Activated T-cell treated with anti-CD3 and anti-CD28 coated beads for 48 hours (primary cell): ENCODE measurements at regions not wholly inside any gene's neighbourhood (a gene's known extent, or its start where the extent isn't known, plus 50 kb on each side); places are given as distances from the start of the nearest gene placed in this dataset.
A peak's percentile ranks its signal among the peaks of the same experiment; 100 is the strongest.
"Not testable (repeated sequence)": the region's sequence is repeated elsewhere in the genome, so short reads cannot be mapped to it uniquely, and the experiment has no call there.

Source experiments
- DNase-seq: peaks from one replicate; pipeline ENCODE4 v3.0.0-alpha.2; 2020; ENCODE audit warnings: low read depth

- no peak for DNase-seq
These were observed 471.5 kb upstream of the C16orf82 start for GRCh38 chr16:26595199-26595598.

- not testable (repeated sequence) for DNase-seq
These were observed 470.7 kb upstream of the C16orf82 start for GRCh38 chr16:26596033-26596432.

GRCh38 chr16:26598061-26598460 is 468.7 kb upstream of the C16orf82 start:
- peak; percentile 57 for DNase-seq

DNA sequence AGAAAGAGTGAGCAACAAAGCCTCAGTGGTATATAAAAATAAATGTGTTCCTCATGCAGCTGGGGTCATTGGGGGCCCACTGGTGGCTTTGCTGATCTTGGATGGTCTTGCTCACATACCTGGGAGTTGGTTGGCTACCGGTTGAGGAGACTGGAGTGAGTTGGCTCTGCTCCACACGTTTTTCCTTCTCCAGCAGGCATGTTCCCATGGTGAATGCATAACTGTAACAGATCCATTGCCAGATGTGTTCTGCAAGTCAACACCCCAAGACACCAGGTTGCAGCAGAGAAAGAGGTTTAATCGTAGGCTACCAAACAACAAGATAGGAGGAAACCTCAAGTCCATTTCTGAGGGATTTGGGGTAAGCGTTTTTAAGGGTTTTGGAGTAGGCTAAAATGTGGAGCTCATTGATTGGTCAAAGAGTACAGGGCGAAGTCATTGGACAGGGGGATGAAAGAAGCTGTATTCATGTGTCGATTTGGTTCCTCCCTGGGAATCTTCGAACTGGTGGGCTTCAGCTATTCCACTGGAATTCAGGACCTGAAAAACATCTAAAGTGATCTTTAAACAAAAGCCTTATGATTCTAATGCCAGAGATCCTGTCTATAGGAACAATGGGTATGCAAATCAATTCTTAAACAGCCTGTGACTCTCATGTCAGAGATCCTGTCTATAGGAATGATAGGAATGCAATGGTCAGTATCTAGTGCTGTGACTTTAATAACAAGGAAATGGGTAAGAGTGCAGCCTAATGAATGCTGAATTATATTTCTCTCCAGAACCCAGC is 467.5 kb upstream of the C16orf82 start:
- no peak for DNase-seq

- no peak for DNase-seq
These were observed 467.0 kb upstream of the C16orf82 start for GRCh38 chr16:26599785-26600104.

DNA sequence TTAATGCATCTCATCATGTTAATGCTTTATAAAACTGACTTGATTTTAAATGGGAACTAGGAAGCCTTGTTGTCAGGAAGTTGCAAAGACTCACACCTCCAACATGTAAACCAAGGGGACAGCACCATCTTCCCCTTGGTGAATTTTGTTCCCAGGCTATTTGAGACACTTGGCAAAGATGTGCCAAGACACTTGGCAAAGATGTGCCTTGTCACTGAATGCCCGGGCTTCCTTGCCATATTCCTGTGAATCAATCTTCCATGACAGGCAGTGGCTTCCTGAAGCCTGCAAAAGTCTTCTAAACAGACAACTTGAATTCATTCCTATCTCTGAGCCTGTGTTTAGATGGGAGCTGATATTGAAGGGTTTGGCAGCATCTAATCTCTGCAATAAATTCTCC is 465.4 kb upstream of the C16orf82 start:
- DNase-seq = no peak

DNA sequence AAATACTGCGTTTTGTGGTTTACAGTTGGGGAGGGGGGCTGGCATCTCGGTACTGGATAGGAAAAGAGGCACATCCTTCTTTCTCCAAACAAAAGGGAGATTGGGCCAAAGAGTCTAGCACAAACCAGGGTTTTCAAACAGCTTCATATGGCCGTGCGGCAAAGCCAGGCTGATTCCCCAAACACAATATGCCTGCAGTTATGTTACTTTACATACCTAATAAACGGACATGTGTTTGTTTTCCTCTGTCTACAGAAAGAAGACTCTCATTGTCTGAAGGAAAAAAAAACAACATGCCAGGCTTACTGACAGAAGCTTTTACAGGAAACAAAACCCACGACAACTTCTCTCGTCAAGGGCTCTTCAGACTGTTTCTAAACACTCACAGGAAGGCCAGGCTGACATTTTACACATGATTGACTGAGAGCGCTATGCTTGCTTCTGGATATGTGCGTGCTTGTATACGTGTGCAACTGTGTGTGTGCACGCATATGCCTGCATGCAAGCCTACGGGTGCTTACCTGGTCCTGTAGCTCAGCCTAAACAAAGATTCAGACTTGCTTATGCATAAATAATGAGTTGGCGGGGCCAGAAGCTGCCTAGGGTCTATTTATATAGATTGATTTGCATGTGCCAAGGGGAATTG is 461.0 kb upstream of the C16orf82 start:
- DNase-seq = no peak

DNA sequence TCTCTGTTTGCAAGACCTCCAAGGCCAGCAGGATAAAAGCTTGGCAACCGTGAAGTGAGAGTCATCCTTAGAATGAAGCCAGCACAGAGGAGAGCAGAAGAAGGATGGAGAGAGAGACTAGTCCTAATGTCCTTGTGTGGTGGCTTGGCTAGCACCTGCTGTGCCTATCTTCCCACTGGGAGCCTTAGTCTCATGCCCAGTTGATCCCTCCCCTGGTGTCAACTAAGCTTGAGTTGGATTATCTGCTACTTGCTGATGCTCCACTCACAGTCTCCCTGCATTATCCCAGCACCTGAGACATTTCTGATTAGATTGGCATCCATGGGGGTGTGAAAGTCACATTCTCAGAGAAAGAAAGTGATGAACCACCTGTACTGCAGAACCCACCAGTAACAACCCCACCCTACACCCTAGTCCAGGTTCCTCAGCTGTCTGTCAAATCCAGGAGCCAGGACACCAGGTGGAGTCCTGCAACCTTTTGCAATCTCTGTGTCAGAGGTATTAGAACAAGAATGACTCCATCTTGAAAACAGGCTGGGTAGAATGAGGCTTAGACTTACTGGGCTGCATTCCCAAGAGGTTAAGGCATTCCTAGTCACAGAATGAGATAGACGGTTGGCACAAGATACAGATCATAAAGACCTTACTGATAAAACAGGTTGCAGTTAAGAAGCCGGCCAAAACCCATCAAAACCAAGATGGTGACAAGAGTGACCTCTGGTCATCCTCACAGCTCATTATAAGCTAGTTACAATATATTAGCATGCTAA is 460.2 kb upstream of the C16orf82 start:
- DNase-seq = no peak

DNA sequence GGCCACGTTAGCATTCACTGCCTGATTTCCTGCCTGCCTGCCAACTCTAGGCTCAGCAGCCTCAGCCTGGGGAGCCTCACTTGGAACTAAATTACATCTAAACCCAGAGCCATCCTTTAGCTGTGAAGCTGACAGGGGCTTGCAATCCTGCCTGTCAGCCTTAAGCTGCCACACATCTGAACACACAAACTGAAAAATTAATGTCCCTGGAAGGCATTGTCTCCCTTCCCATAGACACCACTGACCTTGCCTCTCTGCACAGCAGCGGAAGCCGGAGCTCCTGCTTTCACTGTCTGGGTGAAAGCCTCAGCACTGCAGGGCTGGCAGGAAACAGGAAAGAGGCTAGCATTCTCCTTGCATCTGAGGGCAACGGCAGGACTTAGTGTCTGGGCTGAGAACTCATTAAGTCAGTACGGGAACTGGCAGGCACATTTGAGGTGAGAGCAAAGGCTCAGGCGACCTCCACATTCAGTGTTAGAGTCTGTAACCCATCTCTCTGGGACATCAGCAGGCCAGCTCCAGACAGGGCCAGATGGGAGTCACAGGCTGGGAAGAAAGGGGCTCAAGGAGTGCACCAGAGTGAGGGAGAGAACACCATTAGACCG is 452.4 kb upstream of the C16orf82 start:
- no peak for DNase-seq

- no peak for DNase-seq
These were observed 443.3 kb upstream of the C16orf82 start for GRCh38 chr16:26623442-26623841.

- DNase-seq = no peak
These were observed 438.8 kb upstream of the C16orf82 start for GRCh38 chr16:26627958-26628357.

- not testable (repeated sequence) for DNase-seq
These were observed 435.4 kb upstream of the C16orf82 start for GRCh38 chr16:26631365-26631764.

DNA sequence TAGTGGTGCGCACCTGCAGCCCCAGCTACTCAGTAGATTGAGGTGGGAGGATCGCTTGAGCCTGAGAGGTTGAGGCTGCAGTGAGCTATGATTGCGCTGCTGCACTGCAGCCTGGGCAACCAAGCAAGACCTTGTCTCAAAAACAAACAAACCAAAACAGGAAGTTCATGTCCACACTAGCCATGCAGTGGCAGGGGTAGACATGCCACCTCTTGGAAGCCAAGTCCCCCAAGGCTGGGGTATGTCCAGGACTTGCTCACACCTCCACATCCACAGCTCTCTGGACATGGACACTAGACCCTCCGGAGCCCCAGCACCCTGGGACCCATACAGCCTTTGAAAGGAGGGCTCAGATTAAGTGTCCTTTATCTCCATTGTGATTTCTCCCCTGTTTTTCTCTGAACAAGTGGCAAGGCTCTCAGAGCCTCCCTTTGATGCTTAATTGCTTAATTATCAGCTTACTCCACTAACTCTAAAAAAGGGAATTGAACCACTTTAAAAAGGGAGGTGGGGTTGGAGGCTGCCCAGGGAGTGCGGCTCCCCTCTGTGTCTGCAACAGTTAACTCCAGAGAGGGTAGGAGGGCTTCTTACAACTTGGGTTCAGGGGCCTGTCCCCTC is 424.6 kb upstream of the C16orf82 start:
- DNase-seq = no peak

- DNase-seq = no peak
These were observed 423.2 kb upstream of the C16orf82 start for GRCh38 chr16:26643519-26643918.

GRCh38 chr16:26644912-26645543 is 421.7 kb upstream of the C16orf82 start:
- DNase-seq = no peak

GRCh38 chr16:26645614-26646013 is 421.1 kb upstream of the C16orf82 start:
- peak; percentile 58 for DNase-seq

DNA sequence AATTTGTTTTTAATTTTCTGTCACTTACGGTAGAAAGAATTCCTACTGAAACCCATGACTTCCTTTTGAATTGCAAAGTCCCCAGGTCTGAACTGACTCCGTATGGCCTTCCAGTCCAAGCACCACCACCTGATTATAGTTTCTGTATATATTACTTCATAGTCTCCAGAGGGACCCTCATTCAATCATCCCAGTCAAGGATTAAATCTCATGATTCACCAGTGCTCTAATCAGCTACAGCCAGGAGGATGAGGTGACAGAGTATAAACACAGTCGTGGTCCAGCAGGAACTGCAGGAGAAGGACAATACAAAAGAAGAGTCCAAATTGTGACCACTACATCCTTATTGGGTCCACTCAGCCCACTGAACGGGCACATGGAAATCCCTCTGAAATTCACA is 418.9 kb upstream of the C16orf82 start:
- no peak for DNase-seq

DNA sequence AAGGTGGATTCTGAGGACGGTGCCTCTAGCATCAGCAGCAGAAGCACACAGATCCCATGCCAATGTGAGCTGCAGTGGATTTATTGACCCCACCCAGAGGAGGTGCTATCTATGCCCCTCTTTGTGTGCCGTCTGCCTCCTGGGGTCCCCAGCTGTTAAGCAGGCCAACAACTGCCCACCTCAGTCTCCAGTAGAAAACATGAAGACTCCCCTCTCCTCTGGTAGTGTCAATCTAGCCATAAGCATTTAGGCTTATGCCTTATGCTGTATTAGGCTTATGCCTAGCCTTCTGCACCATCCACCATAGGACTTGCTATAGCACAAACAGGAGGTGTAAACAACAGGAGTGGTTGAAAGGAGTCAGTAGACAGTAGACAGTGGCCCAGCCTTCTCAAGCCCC is 417.9 kb upstream of the C16orf82 start:
- DNase-seq = no peak

GRCh38 chr16:26649381-26650045 is 417.2 kb upstream of the C16orf82 start:
- no peak for DNase-seq

GRCh38 chr16:26651464-26651863 is 415.3 kb upstream of the C16orf82 start:
- DNase-seq = no peak

DNA sequence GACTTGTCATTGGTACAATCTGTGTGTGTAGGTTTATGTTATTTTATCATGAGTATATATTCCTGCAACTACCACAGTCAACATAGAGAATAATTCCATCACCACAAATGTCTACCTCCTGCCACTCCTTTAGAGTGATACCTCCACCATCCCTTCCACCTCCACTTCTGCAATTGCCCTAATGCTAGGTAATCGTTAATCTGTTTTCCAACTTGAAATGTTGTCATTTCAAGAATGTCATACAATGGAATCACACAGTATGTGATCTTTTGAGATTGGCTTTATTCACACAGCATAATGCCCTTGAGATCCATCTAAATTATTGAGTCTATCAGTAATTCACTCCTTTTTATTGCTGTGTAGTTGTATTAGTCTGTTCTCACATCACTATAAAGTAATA is 414.8 kb upstream of the C16orf82 start:
- no peak for DNase-seq
